BE2C (cell line): ENCODE measurements at regions not wholly inside any gene's neighbourhood (a gene's known extent, or its start where the extent isn't known, plus 50 kb on each side); places are given as distances from the start of the nearest gene placed in this dataset.

Experiments used
- DNase-seq: peaks from one replicate; pipeline ENCODE4 v3.0.0-alpha.2; 2020
- H3K27me3 ChIP-seq: fragments of 250-450 bp; sonication (Bioruptor Pico); 2 replicates; pipeline ENCODE4 v1.5.1; 2020; ENCODE audit warnings: mild to moderate bottlenecking
- H3K36me3 ChIP-seq: fragments of 250-450 bp; sonication (Bioruptor Pico); 2 replicates; pipeline ENCODE4 v1.5.1; 2020; ENCODE audit warnings: mild to moderate bottlenecking
- H3K4me1 ChIP-seq: fragments of 250-450 bp; sonication (Bioruptor Pico); 2 replicates; pipeline ENCODE4 v1.5.1; 2020
- H3K4me3 ChIP-seq: 2 replicates; pipeline ENCODE4 v1.5.1; 2011; ENCODE audit warnings: low read depth, low read length
- H3K9me3 ChIP-seq: fragments of 250-450 bp; sonication (Bioruptor Pico); 2 replicates; pipeline ENCODE4 v1.5.1; 2020
- CTCF ChIP-seq: IDR thresholded peaks from 2 replicates; pipeline ENCODE4 v1.5.1; 2012; ENCODE audit warnings: mild to moderate bottlenecking, low read depth, low read length

DNA sequence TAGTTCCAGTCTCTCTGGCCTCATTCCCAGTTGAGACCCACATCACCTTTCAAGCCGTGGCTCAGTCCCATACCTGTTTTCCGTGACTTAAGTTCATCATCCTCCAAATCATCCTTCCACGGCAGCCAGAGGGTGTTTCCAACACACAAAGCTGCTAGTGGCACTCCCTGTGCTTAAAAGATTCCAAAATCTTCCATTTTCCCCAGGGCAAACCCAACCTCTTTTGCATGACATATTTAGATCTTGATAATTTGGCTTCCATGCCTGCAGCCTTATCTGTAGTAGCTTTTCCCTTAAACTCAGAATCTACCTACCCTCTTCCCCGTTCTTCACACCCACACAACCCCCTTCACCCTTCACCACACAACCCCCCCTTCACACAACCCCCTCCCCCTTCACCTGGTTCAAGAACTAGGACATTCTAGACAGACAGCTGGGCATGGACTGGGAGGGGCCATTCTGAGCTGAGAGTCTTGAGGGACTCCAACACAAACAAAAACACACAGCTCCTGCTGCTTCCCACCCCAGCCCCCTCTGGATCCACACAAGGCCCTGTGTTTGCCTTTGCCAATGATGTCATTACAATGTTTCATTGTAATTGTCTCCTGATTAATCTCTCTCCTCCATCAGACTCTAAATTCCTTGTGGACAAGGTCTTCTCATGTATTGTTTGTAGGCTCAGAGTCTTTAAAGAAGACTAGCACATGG, 268.2 kb downstream of the SH3GL2 start:
- Histone ChIP-seq H3K27me3 (no peaks in the 10 kb centered on the region), H3K4me1 (no peaks in the 10 kb centered on the region), H3K36me3 (no peaks in the 10 kb centered on the region), H3K4me3 (no peak overlapping the region), H3K9me3 (no peaks in the 10 kb centered on the region)
- no peak for DNase-seq
- TF ChIP-seq CTCF, result no peak

GRCh38 chr9:17847908-17848307, 269.0 kb downstream of the SH3GL2 start:
- TF ChIP-seq CTCF, result no peak
- H3K4me3 ChIP-seq, result no peak overlapping the region
- no peak for DNase-seq
- no peaks in the 10 kb centered on the region for H3K36me3 ChIP-seq
- H3K27me3 ChIP-seq, result no peaks in the 10 kb centered on the region
- no peaks in the 10 kb centered on the region for H3K4me1 ChIP-seq
- H3K9me3 ChIP-seq, result no peaks in the 10 kb centered on the region

GRCh38 chr9:17852108-17852507, 273.2 kb downstream of the SH3GL2 start:
- TF ChIP-seq CTCF, result no peak
- H3K27me3 ChIP-seq, result no peaks in the 10 kb centered on the region
- no peaks in the 10 kb centered on the region for H3K4me1 ChIP-seq
- no peak for DNase-seq
- no peak overlapping the region for H3K4me3 ChIP-seq
- no peaks in the 10 kb centered on the region for H3K36me3 ChIP-seq
- no peaks in the 10 kb centered on the region for H3K9me3 ChIP-seq

DNA sequence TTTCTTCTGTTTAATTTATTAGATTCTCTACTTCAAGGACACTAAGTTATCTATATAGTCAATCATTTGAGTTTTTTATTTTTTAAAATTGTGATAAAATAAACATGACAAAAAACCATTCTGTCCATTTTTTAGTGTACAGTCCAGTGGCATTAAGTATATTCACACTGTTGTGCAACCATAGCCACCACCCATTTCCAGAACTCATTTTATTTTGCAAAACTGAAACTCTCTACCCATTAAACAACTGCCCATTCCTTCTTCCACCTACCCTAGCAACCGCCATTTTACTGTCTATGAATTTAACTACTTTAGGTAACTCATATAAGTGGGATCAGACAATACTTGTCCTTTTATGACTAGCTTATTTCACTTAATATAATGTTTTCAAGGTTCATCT, 275.6 kb downstream of the SH3GL2 start:
- Histone ChIP-seq H3K4me3 (no peak overlapping the region), H3K4me1 (no peaks in the 10 kb centered on the region), H3K9me3 (no peaks in the 10 kb centered on the region), H3K36me3 (no peaks in the 10 kb centered on the region), H3K27me3 (no peaks in the 10 kb centered on the region)
- DNase-seq, result no peak
- no peak for TF ChIP-seq CTCF

- H3K4me3 ChIP-seq, result no peak overlapping the region
- no peak for TF ChIP-seq CTCF
- no peaks in the 10 kb centered on the region for H3K36me3 ChIP-seq
- no peaks in the 10 kb centered on the region for H3K27me3 ChIP-seq
- no peaks in the 10 kb centered on the region for H3K9me3 ChIP-seq
- no peaks in the 10 kb centered on the region for H3K4me1 ChIP-seq
- DNase-seq, result no peak
These were observed 278.1 kb downstream of the SH3GL2 start for GRCh38 chr9:17856995-17857394.

GRCh38 chr9:17859228-17859627, 280.4 kb downstream of the SH3GL2 start:
- DNase-seq, result no peak
- no peaks in the 10 kb centered on the region for H3K4me1 ChIP-seq
- TF ChIP-seq CTCF, result no peak
- H3K9me3 ChIP-seq, result no peaks in the 10 kb centered on the region
- no peak overlapping the region for H3K4me3 ChIP-seq
- no peaks in the 10 kb centered on the region for H3K27me3 ChIP-seq
- no peaks in the 10 kb centered on the region for H3K36me3 ChIP-seq
